Omental fat pad (tissue), 3 donors: ENCODE measurements at regions not wholly inside any gene's neighbourhood (a gene's known extent, or its start where the extent isn't known, plus 50 kb on each side); places are given as distances from the start of the nearest gene placed in this dataset.

Experiments used
- ATAC-seq: fragments of 150-250 bp; one replicate; pipeline ENCODE4 v1.9.1; 2016; ENCODE audit warnings: mild to moderate bottlenecking, moderate library complexity; ENCODE audit not compliant: low FRiP score
- DNase-seq: peaks from one replicate; pipeline ENCODE4 v3.0.0-alpha.2; 2019; ENCODE audit warnings: low spot score
- CTCF ChIP-seq, 3 donors: fragments of 450-650 bp; IDR thresholded peaks; one replicate each; pipeline ENCODE4 v1.5.1; 2016 to 2017; ENCODE audit warnings: antibody characterized with exemption in 3 of 3, mild to moderate bottlenecking in 3 of 3, moderate library complexity in 2 of 3

DNA sequence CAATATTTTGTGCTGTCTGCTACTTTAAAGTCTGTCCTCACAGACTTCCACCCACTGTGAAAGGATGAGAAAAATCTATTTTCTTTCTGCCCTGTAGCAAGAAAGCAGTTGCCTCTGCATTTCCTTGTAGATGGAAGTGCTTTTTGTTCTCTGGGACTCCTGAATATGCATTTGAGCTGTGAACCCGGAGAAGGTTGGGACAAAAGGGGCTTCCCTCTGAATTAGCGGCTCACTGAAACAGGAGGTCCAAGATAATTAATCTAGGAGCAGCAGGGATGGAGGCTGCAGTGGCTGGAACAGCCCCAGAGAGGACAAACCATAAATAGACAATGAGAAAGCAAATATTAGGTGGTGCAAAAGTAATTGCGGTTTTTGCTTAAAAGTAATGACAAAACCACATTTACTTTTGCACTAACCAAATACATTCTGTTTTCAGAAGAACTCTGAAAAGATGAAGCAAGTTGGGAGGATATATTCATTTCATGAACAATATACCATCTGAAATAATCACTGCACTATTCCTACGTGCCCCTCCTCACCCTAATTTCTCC is 143.4 kb upstream of the KBTBD8 start:
- no peak for DNase-seq
- ATAC-seq = no peak
- no peak for TF ChIP-seq CTCF (IDR thresholded peaks at IDR 0.05)

GRCh38 chr3:66856533-66856932 is 141.6 kb upstream of the KBTBD8 start:
- no peak for TF ChIP-seq CTCF (IDR thresholded peaks at IDR 0.05)
- no peak for DNase-seq
- no peak for ATAC-seq

GRCh38 chr3:66858656-66859381 is 139.3 kb upstream of the KBTBD8 start:
- TF ChIP-seq CTCF (IDR thresholded peaks at IDR 0.05) = no peak
- ATAC-seq = no peak
- no peak for DNase-seq

- no peak for ATAC-seq
- DNase-seq = no peak
- TF ChIP-seq CTCF (IDR thresholded peaks at IDR 0.05) = no peak
These were observed 137.3 kb upstream of the KBTBD8 start for GRCh38 chr3:66860771-66861170.

GRCh38 chr3:66863205-66864111 is 134.6 kb upstream of the KBTBD8 start:
- TF ChIP-seq CTCF (IDR thresholded peaks at IDR 0.05) = no peak
- no peak for ATAC-seq
- no peak for DNase-seq

DNA sequence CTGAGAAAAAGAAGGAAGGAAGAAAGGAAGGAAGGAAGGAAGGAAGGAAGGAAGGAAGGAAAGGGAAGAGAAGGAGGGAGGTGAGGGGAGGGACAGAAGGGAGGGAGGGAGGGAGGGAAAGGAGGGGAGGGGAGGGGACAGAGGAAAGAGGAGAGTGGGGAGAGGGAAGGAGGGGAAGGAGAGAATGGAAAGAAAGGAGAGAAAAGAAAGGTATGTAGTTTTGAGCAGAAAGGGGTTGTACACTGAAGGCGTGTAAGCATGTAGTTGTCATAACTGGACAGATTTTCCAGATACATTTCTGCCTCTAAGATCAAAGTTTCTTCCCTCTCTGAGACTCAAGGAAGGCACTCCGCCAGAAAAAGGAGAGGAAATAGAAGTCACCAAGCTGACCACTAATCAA is 113.4 kb upstream of the KBTBD8 start:
- no peak for TF ChIP-seq CTCF (IDR thresholded peaks at IDR 0.05)
- DNase-seq = no peak
- no peak for ATAC-seq
